ENCODE measurements at regions not wholly inside any gene's neighbourhood (a gene's known extent, or its start where the extent isn't known, plus 50 kb on each side); places are given as distances from the start of the nearest gene placed in this dataset.

DNA sequence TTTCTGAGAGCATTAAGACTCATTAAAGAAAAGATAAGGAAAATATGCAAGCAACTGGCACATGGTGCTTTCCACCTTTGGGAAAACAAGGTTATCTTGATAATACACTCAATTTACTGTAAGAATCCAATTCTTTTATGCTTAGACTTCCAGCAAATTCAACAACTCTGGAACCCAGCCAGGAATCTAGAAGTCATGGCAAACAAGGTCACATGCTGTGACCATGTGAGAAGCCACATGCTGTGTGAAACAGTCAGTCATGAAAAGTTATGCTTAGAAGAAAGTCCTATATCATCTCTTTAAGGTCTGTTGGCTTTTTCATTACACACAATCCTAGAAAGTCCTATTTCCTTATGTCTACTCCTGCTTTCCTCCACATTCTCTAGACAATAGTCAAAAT, 581.8 kb upstream of the C9orf72 start:
- Histone ChIP-seq H4K20me1 (replicated peaks; ENCODE audit: control insufficient read depth, insufficient read depth, low read length) (no peaks in the 10 kb centered on the region), H3K36me3 (ENCODE audit: control insufficient read depth, insufficient read depth, low read length) (no peaks in the 10 kb centered on the region), H3K9me1 (ENCODE audit: control insufficient read depth, insufficient read depth, low read length) (no peaks in the 10 kb centered on the region), H3K9ac (ENCODE audit: insufficient read depth in 1 of 2, low read depth in 2 of 2, low read length in 2 of 2) (no peak overlapping the region), H3K4me3 (no peak overlapping the region), H3K27me3 (ENCODE audit: control insufficient read depth in 2 of 2, insufficient read depth in 2 of 2, low read length in 2 of 2) (no peaks in the 10 kb centered on the region), H3K4me1 (replicated peaks in 1 of 2; ENCODE audit: control insufficient read depth in 2 of 2, insufficient read depth in 2 of 2, low read length in 2 of 2) (no peaks in the 10 kb centered on the region), H3K79me2 (ENCODE audit: control insufficient read depth, insufficient read depth, low read length) (no peaks in the 10 kb centered on the region), H2AFZ (ENCODE audit: low read depth, low read length) (no peak overlapping the region), H3K9me3 (replicated peaks; ENCODE audit: control insufficient read depth, insufficient read depth, low read depth, low read length) (no peaks in the 10 kb centered on the region), H3K4me2 (ENCODE audit: insufficient read depth, low read length) (no peak overlapping the region), H3K27ac (ENCODE audit: extremely low read depth, low read depth, low read length) (no peak overlapping the region)
- no TSS peak for BruUV-seq (replicated peaks)
- CTCF ChIA-PET (ENCODE audit: low intra/inter-chr PET ratio), result no interaction called here
- DNase-seq (ENCODE audit: extremely low read depth in 1 of 4, low spot score in 3 of 4), result no peak
- no peak for ATAC-seq
- TF ChIP-seq FOXJ3 (CRISPR knock-in tag; IDR thresholded peaks at IDR 0.05) (no peak), NR0B1 (IDR thresholded peaks at IDR 0.05; ENCODE audit: partially characterized antibody) (no peak), DDX20 (tag; IDR thresholded peaks at IDR 0.05; ENCODE audit: low read depth) (no peak), VEZF1 (CRISPR knock-in tag; IDR thresholded peaks at IDR 0.05) (no peak), ZNF263 (CRISPR knock-in tag; IDR thresholded peaks at IDR 0.05; ENCODE audit: borderline replicate concordance) (no peak), RNF2 (IDR thresholded peaks at IDR 0.05) (no peak), ELK3 (CRISPR knock-in tag; IDR thresholded peaks at IDR 0.05) (no peak), SRF (CRISPR knock-in tag; IDR thresholded peaks at IDR 0.05) (no peak)
- TF ChIP-seq, protein P1, sequence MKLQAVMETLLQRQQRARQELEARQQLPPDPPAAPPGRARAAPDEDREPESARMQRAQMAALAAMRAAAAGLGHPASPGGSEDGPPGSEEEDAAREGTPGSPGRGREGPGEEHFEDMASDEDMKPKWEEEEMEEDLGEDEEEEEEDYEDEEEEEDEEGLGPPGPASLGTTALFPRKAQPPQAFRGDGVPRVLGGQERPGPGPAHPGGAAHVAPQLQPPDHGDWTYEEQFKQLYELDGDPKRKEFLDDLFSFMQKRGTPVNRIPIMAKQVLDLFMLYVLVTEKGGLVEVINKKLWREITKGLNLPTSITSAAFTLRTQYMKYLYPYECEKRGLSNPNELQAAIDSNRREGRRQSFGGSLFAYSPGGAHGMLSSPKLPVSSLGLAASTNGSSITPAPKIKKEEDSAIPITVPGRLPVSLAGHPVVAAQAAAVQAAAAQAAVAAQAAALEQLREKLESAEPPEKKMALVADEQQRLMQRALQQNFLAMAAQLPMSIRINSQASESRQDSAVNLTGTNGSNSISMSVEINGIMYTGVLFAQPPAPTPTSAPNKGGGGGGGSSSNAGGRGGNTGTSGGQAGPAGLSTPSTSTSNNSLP (IDR thresholded peaks at IDR 0.05; ENCODE audit: borderline replicate concordance, low read depth, low read length), result no peak
- POLR2A ChIA-PET, result no interaction called here
- in situ Hi-C loops (cut with MboI), result no loop called here
- intact Hi-C loops (cut with micrococcal nuclease), result no loop called here
- FAIRE-seq, result no peak

Measured in K562 (cell line).